ENCODE measurements at regions not wholly inside any gene's neighbourhood (a gene's known extent, or its start where the extent isn't known, plus 50 kb on each side); places are given as distances from the start of the nearest gene placed in this dataset.

- H3K9me3 ChIP-seq (ENCODE audit: low read length): no peaks in the 10 kb centered on the region
- H3K79me2 ChIP-seq (replicated peaks; ENCODE audit: insufficient read depth, low read length): no peaks in the 10 kb centered on the region
- H3F3A ChIP-seq (ENCODE audit: insufficient read depth, low read length, poor library complexity, severe bottlenecking): no peaks in the 10 kb centered on the region
- H4K20me1 ChIP-seq (ENCODE audit: insufficient read depth): no peaks in the 10 kb centered on the region
- H3K27ac ChIP-seq (ENCODE audit: low read length): no peak overlapping the region
- H3K36me3 ChIP-seq (ENCODE audit: insufficient read depth, low read length): no peaks in the 10 kb centered on the region
- no peak overlapping the region for H3K9ac ChIP-seq (ENCODE audit: low read length)
- no peak overlapping the region for H3K4me2 ChIP-seq (ENCODE audit: low read length)
- no peak overlapping the region for H3K4me3 ChIP-seq (ENCODE audit: low read length)
- no peak overlapping the region for H2AFZ ChIP-seq (ENCODE audit: low read depth, low read length)
- TF ChIP-seq POLR2AphosphoS5 (IDR thresholded peaks at IDR 0.05) (no peak), SMC3 (conservative IDR thresholded peaks at IDR 0.05; ENCODE audit: poor library complexity) (no peak), CTCF (IDR thresholded peaks at IDR 0.05; ENCODE audit: poor library complexity, severe bottlenecking) (no peak)
- H3K27me3 ChIP-seq (ENCODE audit: insufficient read depth, low read depth, low read length): no peaks in the 10 kb centered on the region
- H3K9me2 ChIP-seq (ENCODE audit: insufficient read depth, low read length): no peaks in the 10 kb centered on the region
Measured at GRCh38 chr1:234554218-234554697, 55.7 kb downstream of the IRF2BP2 start.

- no peak overlapping the region for H3K4me2 ChIP-seq (ENCODE audit: low read length)
- no peaks in the 10 kb centered on the region for H4K20me1 ChIP-seq (ENCODE audit: insufficient read depth)
- H3K4me3 ChIP-seq (ENCODE audit: low read length): no peak overlapping the region
- H2AFZ ChIP-seq (ENCODE audit: low read depth, low read length): no peak overlapping the region
- TF ChIP-seq POLR2AphosphoS5 (IDR thresholded peaks at IDR 0.05): no peak
- no peak for TF ChIP-seq SMC3 (conservative IDR thresholded peaks at IDR 0.05; ENCODE audit: poor library complexity)
- H3K9me3 ChIP-seq (ENCODE audit: low read length): no peaks in the 10 kb centered on the region
- H3F3A ChIP-seq (ENCODE audit: insufficient read depth, low read length, poor library complexity, severe bottlenecking): no peaks in the 10 kb centered on the region
- no peaks in the 10 kb centered on the region for H3K27me3 ChIP-seq (ENCODE audit: insufficient read depth, low read depth, low read length)
- H3K79me2 ChIP-seq (replicated peaks; ENCODE audit: insufficient read depth, low read length): no peaks in the 10 kb centered on the region
- no peaks in the 10 kb centered on the region for H3K36me3 ChIP-seq (ENCODE audit: insufficient read depth, low read length)
- H3K9me2 ChIP-seq (ENCODE audit: insufficient read depth, low read length): no peaks in the 10 kb centered on the region
- peak overlapping the region; percentile 9 for H3K27ac ChIP-seq (ENCODE audit: low read length)
- no peak overlapping the region for H3K9ac ChIP-seq (ENCODE audit: low read length)
Measured at GRCh38 chr1:234553240-234554188, 56.5 kb downstream of the IRF2BP2 start.

GRCh38 chr1:234551032-234551378, 59.0 kb downstream of the IRF2BP2 start:
- TF ChIP-seq POLR2AphosphoS5 (IDR thresholded peaks at IDR 0.05) (no peak), TAF1 (IDR thresholded peaks at IDR 0.05; ENCODE audit: low read depth) (no peak), RAD21 (conservative IDR thresholded peaks at IDR 0.05) (no peak), CTCF (IDR thresholded peaks at IDR 0.05; ENCODE audit: poor library complexity, severe bottlenecking) (no peak), EP300 (conservative IDR thresholded peaks at IDR 0.05; ENCODE audit: poor library complexity, severe bottlenecking) (no peak), EZH2 (IDR thresholded peaks at IDR 0.05; ENCODE audit: borderline replicate concordance, insufficient read depth, low read length, poor library complexity, severe bottlenecking) (no peak), MXI1 (conservative IDR thresholded peaks at IDR 0.05; ENCODE audit: poor library complexity, severe bottlenecking) (no peak), SMC3 (conservative IDR thresholded peaks at IDR 0.05; ENCODE audit: poor library complexity) (no peak), REST (IDR thresholded peaks at IDR 0.05; ENCODE audit: borderline replicate concordance) (no peak)
- Histone ChIP-seq H3K9me2 (ENCODE audit: insufficient read depth, low read length) (no peaks in the 10 kb centered on the region), H3K36me3 (ENCODE audit: insufficient read depth, low read length) (no peaks in the 10 kb centered on the region), H4K20me1 (ENCODE audit: insufficient read depth) (no peaks in the 10 kb centered on the region), H3K4me2 (ENCODE audit: low read length) (no peak overlapping the region), H3K79me2 (replicated peaks; ENCODE audit: insufficient read depth, low read length) (no peaks in the 10 kb centered on the region), H3F3A (ENCODE audit: insufficient read depth, low read length, poor library complexity, severe bottlenecking) (peaks cover 13% of the 10 kb centered on the region), H3K4me3 (ENCODE audit: low read length) (no peak overlapping the region), H3K27me3 (ENCODE audit: insufficient read depth, low read depth, low read length) (no peaks in the 10 kb centered on the region), H2AFZ (ENCODE audit: low read depth, low read length) (no peak overlapping the region), H3K9me3 (ENCODE audit: low read length) (no peaks in the 10 kb centered on the region), H3K9ac (ENCODE audit: low read length) (no peak overlapping the region), H3K27ac (ENCODE audit: low read length) (no peak overlapping the region)
